GM12878 (cell line): ENCODE measurements at regions not wholly inside any gene's neighbourhood (a gene's known extent, or its start where the extent isn't known, plus 50 kb on each side); places are given as distances from the start of the nearest gene placed in this dataset.
A peak's percentile ranks its signal among the peaks of the same experiment; 100 is the strongest.

ENCODE experiments used
- ATAC-seq: fragments of 200-7000 bp; cut with Tn5 transposase; 3 replicates; pipeline ENCODE4 v1.9.1; 2020; ENCODE audit warnings: mild to moderate bottlenecking, moderate library complexity
- BruUV-seq: library from RNA; stranded (reverse); fragments of 400-500 nt; replicated peaks from 2 replicates; lab custom pipeline; 2021; lab: Mats Ljungman, UMichigan
- CTCF ChIA-PET: fragments of 300-600 bp; sonication (Branson Sonifier 250); formaldehyde crosslinking; extraction: SDS; loops from one replicate; lab custom pipeline; 2021; ENCODE audit warnings: inconsistent platforms; lab: Yijun Ruan, JAX
- POLR2A ChIA-PET: fragments of 350-600 bp; formaldehyde crosslinking; extraction: SDS; loops from one replicate; lab custom pipeline; 2021; ENCODE audit warnings: inconsistent platforms; lab: Charles Lee
- RAD21 ChIA-PET: fragments of 300-600 bp; sonication (Branson Sonifier 250); formaldehyde crosslinking; loops from one replicate; lab custom pipeline; 2023; ENCODE audit warnings: antibody characterized with exemption; ENCODE audit not compliant: unreplicated experiment; lab: Charles Lee
- SMC1A ChIA-PET: fragments of 300-600 bp; sonication (Branson Sonifier 250); formaldehyde crosslinking; loops from one replicate; lab custom pipeline; 2023; ENCODE audit not compliant: unreplicated experiment, uncharacterized antibody; lab: Charles Lee
- DNase-seq: peaks from one replicate; pipeline ENCODE4 v3.0.0-alpha.2; 2011; ENCODE audit warnings: low read depth, low spot score
- FAIRE-seq: peaks from 3 replicates; lab custom pipeline; 2011; peaks lifted over from hg19 to GRCh38; lab: Jason Lieb, UNC
- H2AFZ ChIP-seq: 2 replicates; pipeline ENCODE4 v1.6.0; 2011; ENCODE audit warnings: low read depth, low read length, control low read depth; ENCODE audit not compliant: control insufficient read depth
- H3K27ac ChIP-seq: 2 replicates; pipeline ENCODE4 v1.5.1; 2011; ENCODE audit warnings: control low read depth; ENCODE audit not compliant: control insufficient read depth, insufficient read depth
- H3K27me3 ChIP-seq, 2 experiments: replicated peaks in 1 of 2; 2 replicates each; pipeline versions ENCODE4 v1.6.0 to v1.6.1; 2011; ENCODE audit warnings: low read length in 1 of 2; ENCODE audit not compliant: control insufficient read depth in 2 of 2, insufficient read depth in 2 of 2
- H3K36me3 ChIP-seq, 2 experiments: 2 replicates each; pipeline ENCODE4 v1.5.1; 2011; ENCODE audit warnings: low read length in 1 of 2; ENCODE audit not compliant: control insufficient read depth in 2 of 2, insufficient read depth in 2 of 2
- H3K4me1 ChIP-seq: 2 replicates; pipeline ENCODE4 v1.6.1; 2011; ENCODE audit warnings: mild to moderate bottlenecking, low read length, moderate library complexity, mixed read lengths; ENCODE audit not compliant: control insufficient read depth, insufficient read depth
- H3K4me2 ChIP-seq: 2 replicates; pipeline ENCODE4 v1.6.0; 2011; ENCODE audit warnings: control low read depth; ENCODE audit not compliant: control insufficient read depth, insufficient read depth
- H3K4me3 ChIP-seq: fragments of 200-600 bp; sonication (generic); 2 replicates; pipeline ENCODE4 v1.5.1; 2016
- H3K79me2 ChIP-seq: 2 replicates; pipeline ENCODE4 v1.6.0; 2011; ENCODE audit warnings: low read length; ENCODE audit not compliant: control insufficient read depth, insufficient read depth
- H3K9ac ChIP-seq: 2 replicates; pipeline ENCODE4 v1.8.0; 2011; ENCODE audit warnings: low read length, control low read depth, mixed read lengths; ENCODE audit not compliant: control insufficient read depth, insufficient read depth
- H3K9me3 ChIP-seq: replicated peaks from 3 replicates; pipeline ENCODE4 v1.5.1; 2011; ENCODE audit warnings: mild to moderate bottlenecking, low read length; ENCODE audit not compliant: control insufficient read depth, insufficient read depth
- H4K20me1 ChIP-seq: 2 replicates; pipeline ENCODE4 v1.6.0; 2011; ENCODE audit not compliant: control insufficient read depth, insufficient read depth
- CEBPB ChIP-seq, 2 experiments: fragments of 150-350 bp in 1 of 2; IDR thresholded peaks; 2 replicates each; pipeline ENCODE4 v1.6.1; 2012 to 2014; ENCODE audit warnings: low read depth in 2 of 2, low read length in 2 of 2, borderline replicate concordance in 1 of 2, inconsistent platforms in 1 of 2
- CHD2 ChIP-seq: IDR thresholded peaks from 2 replicates; pipeline ENCODE4 v1.6.1; 2011; ENCODE audit warnings: low read depth, low read length, improper control_type of control experiment, borderline replicate concordance
- CREM ChIP-seq: IDR thresholded peaks from 2 replicates; pipeline ENCODE4 v1.6.1; 2014; ENCODE audit warnings: antibody characterized with exemption, low read depth
- NFIC ChIP-seq: IDR thresholded peaks from 2 replicates; pipeline ENCODE4 v1.6.1; 2012; ENCODE audit warnings: low read depth, mild to moderate bottlenecking, inconsistent platforms, low read length, moderate library complexity
- NFXL1 ChIP-seq: fragments of 450-650 bp; IDR thresholded peaks from 2 replicates; pipeline ENCODE4 v1.6.1; 2017; ENCODE audit warnings: antibody characterized with exemption, mild to moderate bottlenecking, borderline replicate concordance
- RFX5 ChIP-seq: IDR thresholded peaks from 2 replicates; pipeline ENCODE4 v1.6.1; 2011; ENCODE audit warnings: low read depth, low read length, improper control_type of control experiment
- SREBF1 ChIP-seq: IDR thresholded peaks from 2 replicates; pipeline ENCODE4 v1.6.1; 2012; ENCODE audit warnings: mild to moderate bottlenecking, low read length
- STAT1 ChIP-seq: fragments of 450-650 bp; conservative IDR thresholded peaks from 2 replicates; pipeline ENCODE4 v1.6.1; 2014; ENCODE audit warnings: antibody characterized with exemption, mild to moderate bottlenecking
- ZNF217 ChIP-seq: fragments of 450-650 bp; IDR thresholded peaks from 2 replicates; pipeline ENCODE4 v1.6.1; 2017; ENCODE audit warnings: antibody characterized with exemption, mild to moderate bottlenecking
- WGBS: methylation state at CpG from one replicate; pipeline ENCODE4 v1.1.6; 2016; ENCODE audit warnings: low lambda C conversion rate; ENCODE audit not compliant: insufficient replicate concordance, insufficient coverage; ENCODE audit errors: missing lambda C conversion rate; 5-methylcytosine and 5-hydroxymethylcytosine counted together
- in situ Hi-C: fragments of 300-500 bp; cut with MboI; formaldehyde crosslinking; loops from 9 replicates; pipeline ENCODE4 v1.14.3; 2018; ENCODE audit warnings: mixed read lengths
- intact Hi-C: fragments of 100-400 bp; cut with micrococcal nuclease; formaldehyde crosslinking; loops from one replicate; pipeline ENCODE4 v1.14.2; 2022; ENCODE audit not compliant: unreplicated experiment
- TF ChIP-seq, protein P1 (sequence below): fragments of 450-650 bp; IDR thresholded peaks from 2 replicates; pipeline ENCODE4 v1.6.1; 2017; ENCODE audit warnings: low read depth, mild to moderate bottlenecking, moderate library complexity
- TF ChIP-seq, protein P2 (sequence below): fragments of 450-650 bp; IDR thresholded peaks from 2 replicates; pipeline ENCODE4 v1.6.1; 2017; ENCODE audit warnings: antibody characterized with exemption, mild to moderate bottlenecking, moderate library complexity
- TF ChIP-seq, protein P3 (sequence below): fragments of 450-650 bp; IDR thresholded peaks from 2 replicates; pipeline ENCODE4 v1.6.1; 2016; ENCODE audit warnings: mild to moderate bottlenecking, moderate library complexity, borderline replicate concordance

DNA sequence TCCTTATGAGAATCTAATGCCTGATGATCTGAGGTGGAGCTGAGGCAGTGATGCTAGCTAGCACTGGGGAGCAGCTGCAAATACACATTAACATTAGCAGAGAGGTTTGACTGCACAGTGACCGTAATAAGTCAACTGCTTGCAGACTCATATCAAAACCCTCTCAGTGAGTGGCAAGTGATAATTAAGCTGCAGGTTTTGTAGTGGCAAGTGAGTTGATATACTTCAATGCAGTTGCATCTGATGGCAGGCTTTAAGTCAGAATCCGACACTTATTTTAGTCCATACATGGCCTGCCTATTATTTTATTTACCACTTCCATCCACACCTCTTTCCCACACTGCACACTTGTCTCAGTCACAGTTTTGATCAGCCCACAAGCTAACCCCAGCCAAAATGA, 209.2 kb upstream of the IRS2 start (continued):
- TF ChIP-seq, protein P1, sequence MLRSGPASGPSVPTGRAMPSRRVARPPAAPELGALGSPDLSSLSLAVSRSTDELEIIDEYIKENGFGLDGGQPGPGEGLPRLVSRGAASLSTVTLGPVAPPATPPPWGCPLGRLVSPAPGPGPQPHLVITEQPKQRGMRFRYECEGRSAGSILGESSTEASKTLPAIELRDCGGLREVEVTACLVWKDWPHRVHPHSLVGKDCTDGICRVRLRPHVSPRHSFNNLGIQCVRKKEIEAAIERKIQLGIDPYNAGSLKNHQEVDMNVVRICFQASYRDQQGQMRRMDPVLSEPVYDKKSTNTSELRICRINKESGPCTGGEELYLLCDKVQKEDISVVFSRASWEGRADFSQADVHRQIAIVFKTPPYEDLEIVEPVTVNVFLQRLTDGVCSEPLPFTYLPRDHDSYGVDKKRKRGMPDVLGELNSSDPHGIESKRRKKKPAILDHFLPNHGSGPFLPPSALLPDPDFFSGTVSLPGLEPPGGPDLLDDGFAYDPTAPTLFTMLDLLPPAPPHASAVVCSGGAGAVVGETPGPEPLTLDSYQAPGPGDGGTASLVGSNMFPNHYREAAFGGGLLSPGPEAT: 0 out of 2 replicates have a peak, but pooled peaks have one; percentile 19

DNA sequence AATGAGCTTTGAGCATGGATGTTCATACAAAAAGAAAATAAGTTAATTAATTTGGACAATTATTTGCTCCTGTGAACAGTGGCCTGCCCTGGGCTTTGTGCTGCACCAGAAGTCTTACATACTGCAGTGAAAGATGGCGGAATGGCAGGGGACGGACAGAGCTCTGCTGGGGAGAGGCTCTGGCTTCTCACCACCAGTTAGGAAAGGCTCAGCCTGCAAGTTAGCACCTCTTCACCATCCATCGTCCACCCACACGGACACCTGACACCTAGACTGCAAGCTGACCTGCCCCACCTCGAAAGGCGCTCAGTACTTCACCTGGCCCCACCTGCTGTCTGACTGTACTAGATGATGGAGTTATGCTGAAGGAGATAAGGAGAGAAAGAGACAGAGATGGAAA, 203.9 kb upstream of the IRS2 start:
- Histone ChIP-seq H3K4me1 (no peaks in the 10 kb centered on the region), H3K9ac (no peak overlapping the region), H3K9me3 (no peaks in the 10 kb centered on the region), H3K4me3 (no peak overlapping the region), H3K27ac (no peak overlapping the region), H4K20me1 (no peaks in the 10 kb centered on the region), H2AFZ (no peak overlapping the region), H3K79me2 (no peaks in the 10 kb centered on the region), H3K36me3 (no peaks in the 10 kb centered on the region), H3K27me3 (no peaks in the 10 kb centered on the region), H3K4me2 (no peak overlapping the region)
- ATAC-seq (no peak), FAIRE-seq (no peak), DNase-seq (no peak)
- ChIA-PET RAD21 (no interaction called here), POLR2A (no interaction called here), SMC1A (interaction anchor here (1.1 kb wide), 1 partner anchor 9 kb away, joined by 3 read pairs; no protein-coding TSS in a partner anchor), CTCF (no interaction called here)
- 43% methylated on average over 6 of the region's 6 CpGs for WGBS
- no TSS peak for BruUV-seq
- intact Hi-C loops: no loop called here
- in situ Hi-C loops: no loop called here
- no peak for TF ChIP-seq STAT1
- TF ChIP-seq, protein P2, sequence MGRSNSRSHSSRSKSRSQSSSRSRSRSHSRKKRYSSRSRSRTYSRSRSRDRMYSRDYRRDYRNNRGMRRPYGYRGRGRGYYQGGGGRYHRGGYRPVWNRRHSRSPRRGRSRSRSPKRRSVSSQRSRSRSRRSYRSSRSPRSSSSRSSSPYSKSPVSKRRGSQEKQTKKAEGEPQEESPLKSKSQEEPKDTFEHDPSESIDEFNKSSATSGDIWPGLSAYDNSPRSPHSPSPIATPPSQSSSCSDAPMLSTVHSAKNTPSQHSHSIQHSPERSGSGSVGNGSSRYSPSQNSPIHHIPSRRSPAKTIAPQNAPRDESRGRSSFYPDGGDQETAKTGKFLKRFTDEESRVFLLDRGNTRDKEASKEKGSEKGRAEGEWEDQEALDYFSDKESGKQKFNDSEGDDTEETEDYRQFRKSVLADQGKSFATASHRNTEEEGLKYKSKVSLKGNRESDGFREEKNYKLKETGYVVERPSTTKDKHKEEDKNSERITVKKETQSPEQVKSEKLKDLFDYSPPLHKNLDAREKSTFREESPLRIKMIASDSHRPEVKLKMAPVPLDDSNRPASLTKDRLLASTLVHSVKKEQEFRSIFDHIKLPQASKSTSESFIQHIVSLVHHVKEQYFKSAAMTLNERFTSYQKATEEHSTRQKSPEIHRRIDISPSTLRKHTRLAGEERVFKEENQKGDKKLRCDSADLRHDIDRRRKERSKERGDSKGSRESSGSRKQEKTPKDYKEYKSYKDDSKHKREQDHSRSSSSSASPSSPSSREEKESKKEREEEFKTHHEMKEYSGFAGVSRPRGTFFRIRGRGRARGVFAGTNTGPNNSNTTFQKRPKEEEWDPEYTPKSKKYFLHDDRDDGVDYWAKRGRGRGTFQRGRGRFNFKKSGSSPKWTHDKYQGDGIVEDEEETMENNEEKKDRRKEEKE: no peak
- TF ChIP-seq CREM: no peak
- no peak for TF ChIP-seq CEBPB (IDR thresholded peaks at IDR 0.05; ENCODE audit: borderline replicate concordance in 1 of 2, low read depth in 2 of 2, low read length in 2 of 2)
- TF ChIP-seq NFXL1: no peak
- no peak for TF ChIP-seq NFIC
- TF ChIP-seq, protein P3, sequence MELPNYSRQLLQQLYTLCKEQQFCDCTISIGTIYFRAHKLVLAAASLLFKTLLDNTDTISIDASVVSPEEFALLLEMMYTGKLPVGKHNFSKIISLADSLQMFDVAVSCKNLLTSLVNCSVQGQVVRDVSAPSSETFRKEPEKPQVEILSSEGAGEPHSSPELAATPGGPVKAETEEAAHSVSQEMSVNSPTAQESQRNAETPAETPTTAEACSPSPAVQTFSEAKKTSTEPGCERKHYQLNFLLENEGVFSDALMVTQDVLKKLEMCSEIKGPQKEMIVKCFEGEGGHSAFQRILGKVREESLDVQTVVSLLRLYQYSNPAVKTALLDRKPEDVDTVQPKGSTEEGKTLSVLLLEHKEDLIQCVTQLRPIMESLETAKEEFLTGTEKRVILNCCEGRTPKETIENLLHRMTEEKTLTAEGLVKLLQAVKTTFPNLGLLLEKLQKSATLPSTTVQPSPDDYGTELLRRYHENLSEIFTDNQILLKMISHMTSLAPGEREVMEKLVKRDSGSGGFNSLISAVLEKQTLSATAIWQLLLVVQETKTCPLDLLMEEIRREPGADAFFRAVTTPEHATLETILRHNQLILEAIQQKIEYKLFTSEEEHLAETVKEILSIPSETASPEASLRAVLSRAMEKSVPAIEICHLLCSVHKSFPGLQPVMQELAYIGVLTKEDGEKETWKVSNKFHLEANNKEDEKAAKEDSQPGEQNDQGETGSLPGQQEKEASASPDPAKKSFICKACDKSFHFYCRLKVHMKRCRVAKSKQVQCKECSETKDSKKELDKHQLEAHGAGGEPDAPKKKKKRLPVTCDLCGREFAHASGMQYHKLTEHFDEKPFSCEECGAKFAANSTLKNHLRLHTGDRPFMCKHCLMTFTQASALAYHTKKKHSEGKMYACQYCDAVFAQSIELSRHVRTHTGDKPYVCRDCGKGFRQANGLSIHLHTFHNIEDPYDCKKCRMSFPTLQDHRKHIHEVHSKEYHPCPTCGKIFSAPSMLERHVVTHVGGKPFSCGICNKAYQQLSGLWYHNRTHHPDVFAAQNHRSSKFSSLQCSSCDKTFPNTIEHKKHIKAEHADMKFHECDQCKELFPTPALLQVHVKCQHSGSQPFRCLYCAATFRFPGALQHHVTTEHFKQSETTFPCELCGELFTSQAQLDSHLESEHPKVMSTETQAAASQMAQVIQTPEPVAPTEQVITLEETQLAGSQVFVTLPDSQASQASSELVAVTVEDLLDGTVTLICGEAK: no peak
- TF ChIP-seq RFX5: no peak
- no peak for TF ChIP-seq CHD2
- TF ChIP-seq ZNF217: no peak
- no peak for TF ChIP-seq SREBF1
